GM12864 (cell line): ENCODE measurements at regions not wholly inside any gene's neighbourhood (a gene's known extent, or its start where the extent isn't known, plus 50 kb on each side); places are given as distances from the start of the nearest gene placed in this dataset.

Experiments
- DNase-seq: peaks from one replicate; pipeline ENCODE4 v3.0.0-alpha.2; 2011; ENCODE audit warnings: low read depth
- H3K4me3 ChIP-seq: 2 replicates; pipeline ENCODE4 v1.5.1; 2011; ENCODE audit warnings: mild to moderate bottlenecking, low read depth, low read length, control low read depth
- CTCF ChIP-seq: IDR thresholded peaks from 2 replicates; pipeline ENCODE4 v1.5.1; 2011; ENCODE audit warnings: low read depth, mild to moderate bottlenecking, moderate library complexity, low read length, control low read depth, inconsistent platforms; ENCODE audit errors: missing control alignments

- TF ChIP-seq CTCF = no peak
- no peak for DNase-seq
- no peak overlapping the region for H3K4me3 ChIP-seq
These were observed 169.2 kb downstream of the ETAA1 start for GRCh38 chr2:67566285-67566684.

- no peak for TF ChIP-seq CTCF
- no peak overlapping the region for H3K4me3 ChIP-seq
- DNase-seq = no peak
These were observed 170.0 kb downstream of the ETAA1 start for GRCh38 chr2:67566958-67567635.

GRCh38 chr2:67567886-67568285 lies 170.8 kb downstream of the ETAA1 start:
- H3K4me3 ChIP-seq = no peak overlapping the region
- DNase-seq = no peak
- TF ChIP-seq CTCF = no peak

- no peak overlapping the region for H3K4me3 ChIP-seq
- TF ChIP-seq CTCF = no peak
- DNase-seq = no peak
These were observed 173.5 kb downstream of the ETAA1 start for GRCh38 chr2:67570611-67571010.

- DNase-seq = no peak
- no peak overlapping the region for H3K4me3 ChIP-seq
- no peak for TF ChIP-seq CTCF
These were observed 174.9 kb downstream of the ETAA1 start for GRCh38 chr2:67571785-67572718.

GRCh38 chr2:67572721-67573435 lies 175.7 kb downstream of the ETAA1 start:
- TF ChIP-seq CTCF = no peak
- no peak overlapping the region for H3K4me3 ChIP-seq
- no peak for DNase-seq
